Activated T-helper 2 cell treated with anti-CD3 and anti-CD28 coated beads, Interferon-gamma antibody, Interleukin-2, Interleukin-4, amounts not matched to agents 10 μg/mL and 5 μg/mL and 100 μg/mL, durations not matched to agents 14 hours and 24 hours and 36 hours (primary cell): ENCODE measurements at regions not wholly inside any gene's neighbourhood (a gene's known extent, or its start where the extent isn't known, plus 50 kb on each side); places are given as distances from the start of the nearest gene placed in this dataset.

Experiments used
- DNase-seq: peaks from one replicate; pipeline ENCODE4 v3.0.0; 2021; ENCODE audit warnings: low spot score
- H3K27ac Mint-ChIP-seq: one replicate; pipeline ENCODE4 v1.8.0; 2021; ENCODE audit warnings: mixed read lengths
- H3K27me3 Mint-ChIP-seq: one replicate; pipeline ENCODE4 v1.8.0; 2021; ENCODE audit warnings: low read depth, mixed read lengths
- H3K36me3 Mint-ChIP-seq: one replicate; pipeline ENCODE4 v1.8.0; 2021; ENCODE audit warnings: low read depth, mixed read lengths
- H3K4me1 Mint-ChIP-seq: one replicate; pipeline ENCODE4 v1.8.0; 2021; ENCODE audit warnings: low read depth, mixed read lengths
- H3K4me3 Mint-ChIP-seq: one replicate; pipeline ENCODE4 v1.8.0; 2021; ENCODE audit warnings: low read depth, mild to moderate bottlenecking, moderate library complexity, mixed read lengths
- H3K9me3 Mint-ChIP-seq: one replicate; pipeline ENCODE4 v1.8.0; 2021; ENCODE audit warnings: mixed read lengths
- intact Hi-C: fragments of 100-400 bp; cut with micrococcal nuclease; formaldehyde crosslinking; loops from one replicate; pipeline ENCODE4 v1.15.1; 2023

GRCh38 chr13:38415233-38415632, 65.6 kb downstream of the UFM1 start:
- DNase-seq = no peak
- peaks cover 4% of the 10 kb centered on the region for H3K4me1 Mint-ChIP-seq
- no peak overlapping the region for H3K4me3 Mint-ChIP-seq
- H3K27ac Mint-ChIP-seq = no peak overlapping the region
- H3K36me3 Mint-ChIP-seq = no peaks in the 10 kb centered on the region
- H3K9me3 Mint-ChIP-seq = no peaks in the 10 kb centered on the region
- intact Hi-C loops = loop anchor here (5.0 kb wide), 1 partner anchor 68 kb away; the partner anchor contains the start of gene UFM1
- peaks cover 4% of the 10 kb centered on the region for H3K27me3 Mint-ChIP-seq

- no peak overlapping the region for H3K27ac Mint-ChIP-seq
- peaks cover 4% of the 10 kb centered on the region for H3K27me3 Mint-ChIP-seq
- intact Hi-C loops = loop anchor here (5.0 kb wide), 1 partner anchor 70 kb away; the partner anchor contains the start of gene UFM1
- H3K36me3 Mint-ChIP-seq = no peaks in the 10 kb centered on the region
- H3K9me3 Mint-ChIP-seq = no peaks in the 10 kb centered on the region
- no peak overlapping the region for H3K4me3 Mint-ChIP-seq
- no peak for DNase-seq
- peaks cover 4% of the 10 kb centered on the region for H3K4me1 Mint-ChIP-seq
Observed at GRCh38 chr13:38417241-38417640, 67.6 kb downstream of the UFM1 start.

GRCh38 chr13:38417727-38418126, 68.1 kb downstream of the UFM1 start:
- H3K27me3 Mint-ChIP-seq = peaks cover 3% of the 10 kb centered on the region
- H3K9me3 Mint-ChIP-seq = no peaks in the 10 kb centered on the region
- H3K4me3 Mint-ChIP-seq = no peak overlapping the region
- intact Hi-C loops = loop anchor here (5.0 kb wide), 1 partner anchor 70 kb away; the partner anchor contains the start of gene UFM1
- H3K36me3 Mint-ChIP-seq = no peaks in the 10 kb centered on the region
- peaks cover 4% of the 10 kb centered on the region for H3K4me1 Mint-ChIP-seq
- H3K27ac Mint-ChIP-seq = no peak overlapping the region
- DNase-seq = no peak

- Mint-ChIP-seq H3K4me1 (peaks cover 4% of the 10 kb centered on the region), H3K27me3 (peaks cover 2% of the 10 kb centered on the region), H3K4me3 (no peak overlapping the region), H3K27ac (no peak overlapping the region), H3K9me3 (no peaks in the 10 kb centered on the region), H3K36me3 (no peaks in the 10 kb centered on the region)
- DNase-seq = no peak
- intact Hi-C loops = loop anchor here (5.0 kb wide), 1 partner anchor 71 kb away; the partner anchor contains the start of gene UFM1
Observed at GRCh38 chr13:38418286-38418685, 68.6 kb downstream of the UFM1 start.

GRCh38 chr13:38419312-38419873, 69.7 kb downstream of the UFM1 start:
- intact Hi-C loops = loop anchor here (5.0 kb wide), 1 partner anchor 72 kb away; the partner anchor contains the start of gene UFM1
- no peaks in the 10 kb centered on the region for H3K36me3 Mint-ChIP-seq
- H3K4me3 Mint-ChIP-seq = no peak overlapping the region
- peaks cover 4% of the 10 kb centered on the region for H3K4me1 Mint-ChIP-seq
- H3K27me3 Mint-ChIP-seq = peaks cover 2% of the 10 kb centered on the region
- no peak overlapping the region for H3K27ac Mint-ChIP-seq
- H3K9me3 Mint-ChIP-seq = no peaks in the 10 kb centered on the region
- DNase-seq = no peak

- Mint-ChIP-seq H3K27ac (no peak overlapping the region), H3K36me3 (no peaks in the 10 kb centered on the region), H3K4me1 (no peaks in the 10 kb centered on the region), H3K4me3 (no peak overlapping the region), H3K27me3 (no peaks in the 10 kb centered on the region), H3K9me3 (no peaks in the 10 kb centered on the region)
- intact Hi-C loops = no loop called here
- no peak for DNase-seq
Observed at GRCh38 chr13:38421590-38422560, 72.2 kb downstream of the UFM1 start.

GRCh38 chr13:38429916-38430315, 80.3 kb downstream of the UFM1 start:
- H3K9me3 Mint-ChIP-seq = no peaks in the 10 kb centered on the region
- no peak overlapping the region for H3K4me3 Mint-ChIP-seq
- no peaks in the 10 kb centered on the region for H3K36me3 Mint-ChIP-seq
- intact Hi-C loops = no loop called here
- no peaks in the 10 kb centered on the region for H3K27me3 Mint-ChIP-seq
- no peak for DNase-seq
- no peaks in the 10 kb centered on the region for H3K4me1 Mint-ChIP-seq
- no peak overlapping the region for H3K27ac Mint-ChIP-seq

GRCh38 chr13:38430796-38431195, 81.1 kb downstream of the UFM1 start:
- no peaks in the 10 kb centered on the region for H3K36me3 Mint-ChIP-seq
- H3K4me1 Mint-ChIP-seq = no peaks in the 10 kb centered on the region
- intact Hi-C loops = no loop called here
- H3K27me3 Mint-ChIP-seq = no peaks in the 10 kb centered on the region
- no peak overlapping the region for H3K27ac Mint-ChIP-seq
- DNase-seq = no peak
- H3K4me3 Mint-ChIP-seq = no peak overlapping the region
- H3K9me3 Mint-ChIP-seq = no peaks in the 10 kb centered on the region

- Mint-ChIP-seq H3K36me3 (no peaks in the 10 kb centered on the region), H3K27me3 (no peaks in the 10 kb centered on the region), H3K27ac (no peak overlapping the region), H3K9me3 (no peaks in the 10 kb centered on the region), H3K4me3 (no peak overlapping the region), H3K4me1 (no peaks in the 10 kb centered on the region)
- intact Hi-C loops = no loop called here
- DNase-seq = no peak
Observed at GRCh38 chr13:38440666-38441065, 91.0 kb downstream of the UFM1 start.

- H3K27me3 Mint-ChIP-seq = no peaks in the 10 kb centered on the region
- H3K27ac Mint-ChIP-seq = no peak overlapping the region
- no peaks in the 10 kb centered on the region for H3K9me3 Mint-ChIP-seq
- H3K36me3 Mint-ChIP-seq = no peaks in the 10 kb centered on the region
- H3K4me3 Mint-ChIP-seq = no peak overlapping the region
- intact Hi-C loops = no loop called here
- no peaks in the 10 kb centered on the region for H3K4me1 Mint-ChIP-seq
- no peak for DNase-seq
Observed at GRCh38 chr13:38444904-38445303, 95.3 kb downstream of the UFM1 start.

GRCh38 chr13:38452656-38453055, 103.0 kb downstream of the UFM1 start:
- Mint-ChIP-seq H3K4me1 (no peaks in the 10 kb centered on the region), H3K9me3 (no peaks in the 10 kb centered on the region), H3K27ac (no peak overlapping the region), H3K36me3 (no peaks in the 10 kb centered on the region), H3K4me3 (no peak overlapping the region), H3K27me3 (no peaks in the 10 kb centered on the region)
- intact Hi-C loops = no loop called here
- no peak for DNase-seq

GRCh38 chr13:38462605-38463004, 113.0 kb downstream of the UFM1 start:
- Mint-ChIP-seq H3K27me3 (no peaks in the 10 kb centered on the region), H3K27ac (no peak overlapping the region), H3K9me3 (no peaks in the 10 kb centered on the region), H3K4me3 (no peak overlapping the region), H3K36me3 (no peaks in the 10 kb centered on the region), H3K4me1 (peaks cover 2% of the 10 kb centered on the region)
- no peak for DNase-seq
- intact Hi-C loops = no loop called here

- DNase-seq = no peak
- Mint-ChIP-seq H3K27me3 (no peaks in the 10 kb centered on the region), H3K36me3 (no peaks in the 10 kb centered on the region), H3K4me1 (peaks cover 2% of the 10 kb centered on the region), H3K4me3 (no peak overlapping the region), H3K27ac (no peak overlapping the region), H3K9me3 (no peaks in the 10 kb centered on the region)
- intact Hi-C loops = no loop called here
Observed at GRCh38 chr13:38463048-38463447, 113.4 kb downstream of the UFM1 start.
